A673 (cell line): ENCODE measurements at regions not wholly inside any gene's neighbourhood (a gene's known extent, or its start where the extent isn't known, plus 50 kb on each side); places are given as distances from the start of the nearest gene placed in this dataset.
"Not testable (repeated sequence)": the region's sequence is repeated elsewhere in the genome, so short reads cannot be mapped to it uniquely, and the experiment has no call there.

ENCODE experiments used
- BruUV-seq: library from RNA; stranded (reverse); fragments of 400-500 nt; replicated peaks from 2 replicates; lab custom pipeline; 2021; lab: Mats Ljungman, UMichigan
- CTCF ChIA-PET: fragments of 300-600 bp; sonication (Branson Sonifier 250); formaldehyde crosslinking; loops from one replicate; lab custom pipeline; 2022; ENCODE audit warnings: antibody characterized with exemption; lab: Charles Lee
- POLR2A ChIA-PET: fragments of 300-600 bp; sonication (Branson Sonifier 250); formaldehyde crosslinking; loops from one replicate; lab custom pipeline; 2022; ENCODE audit warnings: antibody characterized with exemption; ENCODE audit not compliant: low non-redundant PET; lab: Charles Lee
- DNase-seq: peaks from one replicate; pipeline ENCODE4 v3.0.0-alpha.2; 2015; ENCODE audit warnings: low spot score
- H3K27ac ChIP-seq: fragments of 200-600 bp; sonication (generic); 2 replicates; pipeline ENCODE4 v1.5.1; 2016; ENCODE audit warnings: mixed run types, low read depth, mild to moderate bottlenecking, mixed read lengths, antibody characterized with exemption, low read length; ENCODE audit not compliant: poor library complexity, severe bottlenecking
- H3K27me3 ChIP-seq: fragments of 200-600 bp; sonication (generic); replicated peaks from 2 replicates; pipeline ENCODE4 v1.6.1; 2017; ENCODE audit warnings: mixed run types, low read depth, mild to moderate bottlenecking, mixed read lengths, antibody characterized with exemption, low read length; ENCODE audit not compliant: insufficient read depth, poor library complexity
- H3K36me3 ChIP-seq: fragments of 200-600 bp; sonication (generic); 2 replicates; pipeline ENCODE4 v1.6.1; 2016; ENCODE audit warnings: mixed run types, mild to moderate bottlenecking, mixed read lengths, antibody characterized with exemption, low read length; ENCODE audit not compliant: insufficient read depth, poor library complexity, severe bottlenecking
- H3K4me1 ChIP-seq: fragments of 200-600 bp; sonication (generic); 2 replicates; pipeline ENCODE4 v1.6.1; 2017; ENCODE audit warnings: mixed run types, mild to moderate bottlenecking, mixed read lengths, antibody characterized with exemption, low read length; ENCODE audit not compliant: insufficient read depth, poor library complexity, severe bottlenecking
- H3K4me3 ChIP-seq: fragments of 200-600 bp; sonication (generic); 2 replicates; pipeline ENCODE4 v1.5.1; 2016; ENCODE audit warnings: low read depth, mixed run types, mild to moderate bottlenecking, mixed read lengths, low read length; ENCODE audit not compliant: poor library complexity, severe bottlenecking
- H3K9me3 ChIP-seq: fragments of 200-600 bp; sonication (generic); 2 replicates; pipeline ENCODE4 v1.6.1; 2016; ENCODE audit warnings: mixed run types, low read depth, mild to moderate bottlenecking, mixed read lengths, antibody characterized with exemption, low read length; ENCODE audit not compliant: poor library complexity, severe bottlenecking
- EZH2 ChIP-seq: fragments of 200-600 bp; sonication (generic); IDR thresholded peaks from 2 replicates; pipeline ENCODE4 v1.6.1; 2017; ENCODE audit warnings: borderline replicate concordance, low read depth, mild to moderate bottlenecking, mixed read lengths, antibody characterized with exemption, low read length; ENCODE audit not compliant: poor library complexity, severe bottlenecking
- intact Hi-C: fragments of 100-400 bp; cut with micrococcal nuclease; formaldehyde crosslinking; loops from one replicate; pipeline ENCODE4 v1.10.0; 2022; ENCODE audit not compliant: unreplicated experiment
- TF ChIP-seq, protein P1 (sequence below): fragments of 300-800, 200-600 bp; sonication (generic); conservative IDR thresholded peaks from 2 replicates; pipeline ENCODE4 v1.5.1; 2017; ENCODE audit warnings: low read depth, mild to moderate bottlenecking, antibody characterized with exemption, low read length, moderate library complexity, mixed read lengths

DNA sequence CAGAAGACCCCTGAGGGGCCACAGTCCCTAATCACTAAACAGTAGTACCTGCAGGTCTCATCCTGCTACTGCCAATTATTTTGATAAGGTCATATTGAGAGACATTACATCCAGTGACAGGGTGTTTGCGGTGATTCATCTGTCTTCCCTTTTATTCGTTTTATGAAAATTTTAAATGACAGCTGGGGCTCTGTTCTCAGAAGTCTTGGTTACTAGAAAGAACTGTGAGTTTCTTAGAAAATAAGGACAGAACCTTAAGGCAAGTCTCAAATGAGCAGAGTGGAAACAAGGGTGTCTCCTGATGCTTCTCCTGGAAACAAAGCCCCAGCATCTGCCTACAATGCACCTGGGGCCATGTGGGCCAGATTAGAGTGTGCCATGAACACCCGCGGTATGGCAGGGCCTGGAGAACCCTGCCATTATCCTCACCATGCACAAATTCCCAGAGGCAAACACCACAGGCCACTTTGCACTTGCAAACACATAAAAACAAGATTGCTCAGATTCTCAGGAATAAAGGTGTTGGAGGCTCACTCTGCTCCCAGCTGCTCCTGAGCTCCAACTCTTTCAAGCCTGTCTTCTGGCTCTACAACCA lies 66.3 kb upstream of the IQSEC1 start:
- DNase-seq: no peak
- intact Hi-C loops: no loop called here
- ChIA-PET CTCF (no interaction called here), POLR2A (no interaction called here)
- no peaks in the 10 kb centered on the region for H3K9me3 ChIP-seq
- H3K27ac ChIP-seq: no peak overlapping the region
- TF ChIP-seq, protein P1, sequence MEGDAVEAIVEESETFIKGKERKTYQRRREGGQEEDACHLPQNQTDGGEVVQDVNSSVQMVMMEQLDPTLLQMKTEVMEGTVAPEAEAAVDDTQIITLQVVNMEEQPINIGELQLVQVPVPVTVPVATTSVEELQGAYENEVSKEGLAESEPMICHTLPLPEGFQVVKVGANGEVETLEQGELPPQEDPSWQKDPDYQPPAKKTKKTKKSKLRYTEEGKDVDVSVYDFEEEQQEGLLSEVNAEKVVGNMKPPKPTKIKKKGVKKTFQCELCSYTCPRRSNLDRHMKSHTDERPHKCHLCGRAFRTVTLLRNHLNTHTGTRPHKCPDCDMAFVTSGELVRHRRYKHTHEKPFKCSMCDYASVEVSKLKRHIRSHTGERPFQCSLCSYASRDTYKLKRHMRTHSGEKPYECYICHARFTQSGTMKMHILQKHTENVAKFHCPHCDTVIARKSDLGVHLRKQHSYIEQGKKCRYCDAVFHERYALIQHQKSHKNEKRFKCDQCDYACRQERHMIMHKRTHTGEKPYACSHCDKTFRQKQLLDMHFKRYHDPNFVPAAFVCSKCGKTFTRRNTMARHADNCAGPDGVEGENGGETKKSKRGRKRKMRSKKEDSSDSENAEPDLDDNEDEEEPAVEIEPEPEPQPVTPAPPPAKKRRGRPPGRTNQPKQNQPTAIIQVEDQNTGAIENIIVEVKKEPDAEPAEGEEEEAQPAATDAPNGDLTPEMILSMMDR: no peak
- no peak for TF ChIP-seq EZH2
- H3K36me3 ChIP-seq: no peaks in the 10 kb centered on the region
- H3K4me1 ChIP-seq: no peaks in the 10 kb centered on the region
- H3K27me3 ChIP-seq: peaks cover 26% of the 10 kb centered on the region
- H3K4me3 ChIP-seq: no peak overlapping the region
- no TSS peak for BruUV-seq

DNA sequence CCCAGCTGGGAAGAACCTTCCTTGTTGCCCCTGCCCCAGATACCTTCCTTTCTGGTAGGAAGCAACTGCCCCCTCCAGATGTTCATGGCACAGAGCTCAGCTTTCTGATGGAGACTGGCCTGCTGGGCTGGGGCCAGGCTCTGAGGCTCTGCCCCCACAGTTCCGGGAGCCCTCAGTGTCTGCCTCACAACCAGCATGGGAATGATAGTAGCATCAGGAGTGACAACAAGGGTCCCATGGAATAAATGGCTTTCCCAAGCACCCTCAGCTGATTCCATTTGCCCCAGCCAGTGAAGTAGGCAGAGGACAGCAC lies 65.6 kb upstream of the IQSEC1 start:
- H3K27ac ChIP-seq: no peak overlapping the region
- H3K9me3 ChIP-seq: no peaks in the 10 kb centered on the region
- no peak for TF ChIP-seq EZH2
- TF ChIP-seq, protein P1: no peak
- BruUV-seq: no TSS peak
- CTCF ChIA-PET: no interaction called here
- POLR2A ChIA-PET: interaction anchor here (0.6 to 0.7 kb wide), 2 partner anchors 23 to 47 kb away, joined by 3 read pairs; no protein-coding TSS in a partner anchor
- no peaks in the 10 kb centered on the region for H3K4me1 ChIP-seq
- DNase-seq: no peak
- intact Hi-C loops: no loop called here
- peaks cover 26% of the 10 kb centered on the region for H3K27me3 ChIP-seq
- H3K36me3 ChIP-seq: no peaks in the 10 kb centered on the region
- no peak overlapping the region for H3K4me3 ChIP-seq

DNA sequence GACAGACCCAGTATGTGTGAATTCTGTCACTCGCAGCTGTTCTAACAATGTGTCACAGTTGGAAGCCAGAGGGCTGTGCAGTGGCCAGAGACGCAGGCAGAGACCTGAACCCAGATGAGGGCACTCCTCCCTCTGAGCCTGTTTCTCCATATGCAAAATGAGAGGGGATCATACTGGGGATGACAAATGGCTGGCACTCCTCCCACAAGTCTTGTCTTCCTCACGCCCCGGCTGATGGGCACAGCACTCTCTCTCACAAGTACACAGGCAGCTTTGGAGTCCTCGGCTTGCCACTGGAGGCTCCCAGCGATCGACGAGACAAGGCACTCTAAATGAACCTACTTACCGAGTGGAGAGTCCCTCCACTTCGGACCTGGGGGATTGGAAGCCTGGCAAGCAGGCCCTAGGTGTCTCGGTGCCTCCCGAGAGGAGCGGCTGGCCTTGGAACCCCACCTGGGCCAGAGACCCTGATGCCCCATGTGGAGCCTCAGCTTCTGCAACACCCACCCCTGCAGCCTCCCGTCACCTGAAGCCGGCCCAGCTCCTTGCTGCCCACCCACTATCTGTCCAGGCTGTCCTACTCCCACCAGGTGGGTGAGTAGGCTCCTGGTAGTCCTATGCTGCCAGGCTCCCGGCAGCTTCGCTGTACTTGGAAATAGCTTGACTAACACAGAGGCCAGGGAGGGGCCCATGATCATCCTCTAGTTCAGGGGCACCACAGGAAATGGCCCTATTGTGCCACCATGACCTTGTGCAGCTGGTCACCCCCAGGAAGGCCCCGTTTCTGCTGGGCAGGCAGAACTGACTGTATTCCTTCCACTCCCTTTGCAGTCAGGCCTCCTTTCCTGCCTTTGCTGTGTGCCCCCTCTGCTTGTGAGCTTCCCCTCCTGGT lies 65.0 kb upstream of the IQSEC1 start:
- Histone ChIP-seq H3K4me1 (no peaks in the 10 kb centered on the region), H3K4me3 (no peak overlapping the region), H3K27me3 (peaks cover 26% of the 10 kb centered on the region), H3K27ac (no peak overlapping the region), H3K36me3 (no peaks in the 10 kb centered on the region), H3K9me3 (no peaks in the 10 kb centered on the region)
- no peak for TF ChIP-seq EZH2
- TF ChIP-seq, protein P1: no peak
- BruUV-seq: no TSS peak
- DNase-seq: no peak
- ChIA-PET POLR2A (interaction anchor here (0.6 to 0.7 kb wide), 2 partner anchors 23 to 46 kb away, joined by 3 read pairs; no protein-coding TSS in a partner anchor), CTCF (no interaction called here)
- intact Hi-C loops: no loop called here

DNA sequence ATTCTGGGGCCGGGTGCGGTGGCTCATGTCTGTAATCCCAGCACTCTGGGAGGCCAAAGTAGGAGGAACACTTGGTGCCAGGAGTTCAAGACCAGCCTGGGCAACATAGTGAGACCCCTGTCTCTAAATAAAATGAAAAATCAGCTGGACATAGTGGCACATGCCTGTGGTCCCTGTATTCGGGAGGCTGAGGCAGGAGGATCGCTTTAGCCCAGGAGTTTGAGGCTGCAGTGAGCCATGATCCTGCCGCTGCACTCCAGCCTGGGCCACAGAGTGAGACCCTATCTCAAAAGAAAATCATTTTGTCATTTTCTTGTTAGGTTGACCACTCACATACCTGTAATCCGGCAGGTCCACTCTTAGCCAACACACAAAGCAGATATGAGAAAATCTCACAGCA lies 63.6 kb upstream of the IQSEC1 start:
- H3K27ac ChIP-seq, BruUV-seq, CTCF ChIA-PET, H3K4me3 ChIP-seq, H3K4me1 ChIP-seq, POLR2A ChIA-PET, H3K9me3 ChIP-seq, DNase-seq, intact Hi-C loops, H3K36me3 ChIP-seq: not testable (repeated sequence)
- peaks cover 30% of the 10 kb centered on the region for H3K27me3 ChIP-seq
